KG1 (cell line): ENCODE measurements at regions not wholly inside any gene's neighbourhood (a gene's known extent, or its start where the extent isn't known, plus 50 kb on each side); places are given as distances from the start of the nearest gene placed in this dataset.

ENCODE experiments used
- DNase-seq: peaks from one replicate; lab custom pipeline; 2025; lab: John Stamatoyannopoulos, UW

DNA sequence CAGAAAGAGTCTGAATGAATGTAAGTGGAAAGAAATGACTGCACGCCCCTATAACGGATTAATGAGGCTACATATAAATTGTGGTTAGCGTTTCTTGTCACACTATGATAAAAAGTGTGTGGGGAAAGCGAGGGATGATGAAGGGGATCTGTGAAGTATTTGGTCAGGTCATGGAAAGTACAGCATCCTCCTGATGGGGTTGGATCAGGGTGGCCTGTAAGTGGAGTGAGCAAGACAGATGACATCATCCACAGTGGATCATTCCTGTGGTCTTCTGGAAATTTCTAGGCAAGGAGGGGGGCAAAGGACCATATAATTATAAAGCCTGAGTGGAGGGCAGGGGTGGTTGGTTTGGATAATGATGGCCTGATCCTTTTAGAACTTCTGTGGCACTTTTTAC lies 606.0 kb downstream of the INHBA start:
- no peak for DNase-seq

DNA sequence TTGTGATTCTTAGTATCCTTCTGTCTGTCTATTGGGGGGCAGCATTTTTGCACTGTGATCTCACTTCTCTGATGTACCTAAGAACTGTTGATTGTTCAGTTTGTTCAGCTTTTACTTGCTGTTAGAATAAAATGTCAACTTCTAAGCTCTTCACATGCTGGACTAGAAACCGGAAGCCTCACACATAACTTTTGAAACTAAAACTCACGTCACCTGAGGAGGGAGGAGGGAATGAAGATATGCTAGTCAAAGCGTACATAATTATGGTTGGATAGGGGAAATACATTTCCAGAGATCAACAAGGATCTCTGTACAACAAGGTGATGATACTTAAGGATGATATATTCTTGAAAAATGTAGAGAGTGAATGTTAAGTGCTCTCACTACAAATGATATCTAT lies 609.7 kb downstream of the INHBA start:
- DNase-seq: no peak

DNA sequence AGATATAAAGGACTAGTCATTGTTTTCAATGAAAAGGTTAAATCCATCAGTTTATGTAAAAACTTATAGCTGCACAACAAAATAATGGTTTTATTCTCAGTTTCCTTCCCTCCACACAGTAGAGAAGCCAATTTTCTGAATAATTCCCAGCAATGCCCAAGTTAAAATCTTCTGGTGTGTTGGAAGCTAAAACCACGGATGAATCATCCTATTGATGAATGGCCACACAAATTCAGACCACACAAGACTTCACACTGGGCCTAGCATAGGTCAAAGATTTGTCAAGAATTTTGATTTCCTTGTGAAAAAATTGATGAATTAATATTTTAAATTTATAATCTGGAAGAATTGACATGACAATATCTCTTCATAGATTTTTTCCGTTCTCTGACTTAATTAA lies 617.6 kb downstream of the INHBA start:
- no peak for DNase-seq

DNA sequence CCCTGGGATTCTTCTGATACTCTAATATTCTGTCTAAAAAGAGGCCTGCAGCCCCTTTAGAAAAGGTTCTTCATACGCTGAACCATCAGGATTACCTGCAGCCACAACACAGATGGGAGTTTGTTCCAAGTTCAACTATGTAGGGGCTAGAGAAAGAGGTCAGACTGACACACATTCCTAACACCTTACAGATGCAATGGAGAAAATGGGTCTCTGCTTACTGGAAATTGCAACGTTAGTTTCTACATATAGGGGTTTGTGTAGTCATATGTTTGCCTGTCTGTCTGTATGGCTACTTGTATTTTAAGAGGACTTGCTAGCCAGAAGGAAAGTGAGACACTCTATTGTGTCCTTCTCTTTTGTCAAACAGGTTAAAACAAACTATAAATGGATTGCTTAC lies 618.5 kb downstream of the INHBA start:
- DNase-seq: no peak

DNA sequence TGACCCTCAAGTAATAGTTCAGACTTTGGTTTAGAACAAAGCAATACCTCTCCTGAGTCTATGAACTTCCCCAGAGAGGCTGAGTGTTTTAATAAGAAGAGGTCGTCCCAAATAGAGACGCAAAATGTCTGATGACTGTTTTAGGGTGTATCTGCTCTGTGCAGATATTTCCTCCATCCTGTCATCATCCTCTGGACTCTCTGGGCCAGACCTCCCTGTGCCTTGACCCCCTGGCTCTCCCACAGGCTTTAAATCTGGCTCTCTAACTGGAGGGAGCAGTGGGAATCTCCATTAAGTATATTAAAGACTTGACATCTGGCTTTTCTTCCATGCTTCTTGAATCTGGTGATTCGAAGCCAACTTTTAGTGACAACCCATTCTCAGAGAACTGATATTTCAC lies 633.3 kb downstream of the INHBA start:
- no peak for DNase-seq

DNA sequence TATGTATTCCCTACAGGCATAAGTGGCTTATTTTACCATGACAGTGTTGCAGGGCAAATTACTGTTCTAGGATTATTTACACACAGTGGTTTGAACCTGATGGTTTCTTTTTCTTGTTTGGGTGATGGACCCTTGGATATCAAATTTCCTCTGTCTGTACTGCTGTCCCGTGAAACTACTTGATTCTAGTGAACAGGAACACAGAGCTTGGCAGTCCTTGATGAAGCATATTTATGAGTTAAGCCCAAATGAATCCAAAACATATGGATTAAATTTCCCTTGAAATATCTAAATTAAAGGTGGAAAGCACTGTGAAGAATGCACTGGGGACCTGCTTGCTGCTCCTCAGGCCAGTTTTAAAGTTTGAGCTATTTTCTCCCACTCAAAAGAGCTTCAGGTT lies 635.3 kb downstream of the INHBA start:
- DNase-seq: no peak

DNA sequence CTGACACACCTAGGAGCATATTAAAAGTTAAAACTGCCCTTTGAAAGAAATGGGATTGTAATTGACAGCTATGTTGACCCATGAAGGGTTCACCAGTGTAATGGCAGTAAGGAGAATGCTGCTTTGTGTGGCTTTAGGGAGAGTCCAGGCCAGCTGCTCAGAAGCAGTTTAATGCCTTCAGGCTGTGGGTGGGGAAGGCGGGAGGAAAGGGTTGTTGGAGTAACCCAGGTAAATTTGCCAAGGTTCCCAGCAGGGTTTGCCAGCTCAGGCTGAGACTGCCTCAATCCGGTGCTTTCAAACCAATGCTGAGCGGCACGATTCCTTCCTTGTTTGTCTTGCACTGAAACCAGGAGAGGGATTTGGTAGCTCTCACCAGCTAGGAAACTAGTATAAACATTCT lies 637.2 kb downstream of the INHBA start:
- DNase-seq: no peak

DNA sequence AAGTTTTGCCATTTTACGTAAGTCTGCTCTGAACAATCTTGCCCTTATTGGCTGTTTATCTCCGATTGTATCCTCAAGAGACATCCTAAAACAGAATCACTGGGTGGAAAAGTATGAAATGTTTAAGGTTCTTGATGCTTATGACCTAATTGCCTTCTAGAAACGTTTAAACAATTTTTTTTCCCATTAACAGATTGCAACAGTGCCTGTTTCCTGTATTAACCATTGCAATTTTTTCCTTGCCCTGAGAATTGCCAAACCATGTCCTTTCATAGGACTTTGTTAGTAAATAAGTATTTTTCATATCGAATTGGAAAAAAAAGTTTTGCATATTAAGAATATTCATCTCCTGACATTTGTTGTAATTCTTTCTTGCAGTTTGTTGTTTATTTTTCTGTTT lies 639.8 kb downstream of the INHBA start:
- no peak for DNase-seq

DNA sequence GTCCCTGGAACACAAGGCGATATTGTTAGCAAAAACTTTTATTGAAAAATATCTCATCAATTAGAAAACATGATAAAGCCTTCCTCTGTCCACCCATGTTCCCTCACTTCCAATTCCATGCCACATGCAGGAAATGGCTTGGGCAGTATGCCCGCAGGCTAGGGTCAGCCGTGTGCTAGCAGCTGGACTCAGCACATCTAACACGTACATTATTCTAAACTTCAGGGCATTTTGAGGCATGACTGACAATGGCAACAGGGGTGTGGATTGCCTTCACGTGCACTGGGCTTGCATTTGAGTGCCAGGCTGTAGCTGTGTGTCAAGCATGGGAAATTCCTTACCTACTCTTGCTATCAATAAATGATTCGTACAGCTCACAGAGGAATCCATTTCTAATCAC lies 642.1 kb downstream of the INHBA start:
- no peak for DNase-seq

DNA sequence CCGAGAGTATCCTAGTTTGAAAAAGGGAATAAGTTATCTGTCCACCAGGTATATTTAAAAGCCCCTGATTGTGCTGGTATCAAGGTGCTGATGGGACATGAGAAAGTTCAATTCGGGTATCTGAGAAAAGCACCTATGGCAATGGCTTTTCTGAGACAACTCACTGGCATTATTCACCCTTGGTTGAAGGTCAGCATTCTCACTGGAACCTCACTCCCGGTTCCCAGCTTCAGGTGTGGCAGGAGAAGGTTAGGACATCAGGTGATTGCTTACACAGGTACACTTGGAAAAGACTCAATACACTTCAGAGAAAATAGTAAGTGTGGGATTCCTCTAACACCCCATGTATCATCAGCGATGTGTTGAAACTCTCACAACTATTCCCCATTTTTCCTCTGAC lies 643.1 kb downstream of the INHBA start:
- DNase-seq: no peak

DNA sequence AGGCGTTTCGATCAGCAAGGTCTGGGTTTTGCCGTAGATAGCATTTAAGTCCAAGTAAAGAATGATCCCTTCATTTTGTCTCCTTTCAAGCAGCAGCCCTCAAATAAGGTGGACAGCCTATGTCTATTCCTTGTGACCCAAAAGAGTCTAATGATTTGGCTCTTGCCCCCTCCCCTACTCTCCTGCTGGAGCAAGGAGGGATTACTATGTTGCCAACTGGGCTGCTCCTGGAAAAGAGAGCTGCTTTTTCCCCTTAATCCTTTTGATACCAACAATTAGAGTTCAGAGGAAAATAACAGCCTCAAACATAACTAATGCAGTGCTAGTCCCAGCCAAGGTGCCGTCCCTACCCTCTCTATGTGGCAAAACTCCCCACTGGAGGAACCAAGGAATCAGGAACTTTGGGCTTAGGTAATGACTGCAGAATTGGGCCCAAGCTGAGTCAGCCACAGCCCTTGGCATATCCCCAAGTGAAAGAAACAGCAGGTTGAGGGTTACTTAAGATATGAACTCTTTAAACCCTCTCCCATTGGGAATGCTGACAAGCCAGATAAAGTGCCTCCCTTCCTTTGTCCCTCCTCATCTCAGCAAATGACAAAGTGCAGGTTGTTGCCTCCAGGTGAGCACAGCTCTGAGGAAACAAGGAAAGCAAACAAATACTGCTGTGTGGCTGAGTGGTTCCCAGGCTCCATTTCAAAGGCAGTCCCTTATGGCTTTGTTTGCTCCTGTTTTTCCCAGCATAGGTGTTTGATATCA lies 643.7 kb downstream of the INHBA start:
- no peak for DNase-seq

DNA sequence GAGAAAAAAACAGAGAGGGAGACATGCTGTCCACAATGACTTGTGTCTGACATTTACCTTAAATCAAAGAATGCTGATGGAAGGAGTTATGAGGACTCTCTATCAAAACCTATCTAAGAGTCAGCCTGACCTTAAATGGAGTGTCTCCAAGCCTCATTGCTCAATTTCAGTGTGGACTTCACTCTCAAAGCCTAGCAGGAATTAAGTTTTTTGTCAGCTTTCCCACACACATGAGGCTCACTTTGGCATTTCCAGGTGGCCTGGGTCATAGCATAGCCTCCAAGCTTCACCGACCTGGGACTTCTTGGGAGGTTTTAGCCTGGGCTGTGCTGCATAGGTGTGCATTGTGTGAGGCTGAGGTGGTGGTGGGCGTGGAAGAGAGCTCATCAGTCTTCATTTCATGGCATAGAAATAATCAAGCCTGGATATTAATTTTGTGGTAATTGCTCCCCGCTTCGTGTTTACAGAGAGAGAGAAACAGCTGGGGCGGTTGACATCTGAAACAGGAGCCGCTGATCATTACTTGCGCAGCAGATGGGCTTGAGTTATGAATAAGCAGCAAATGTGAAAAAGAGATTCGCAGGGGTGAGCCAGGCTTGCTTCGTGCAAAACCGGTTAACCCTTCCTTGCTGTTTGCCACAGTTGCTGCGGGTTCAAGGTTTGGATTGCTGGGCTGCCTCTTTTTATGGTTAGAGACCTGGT lies 647.8 kb downstream of the INHBA start:
- DNase-seq: no peak

DNA sequence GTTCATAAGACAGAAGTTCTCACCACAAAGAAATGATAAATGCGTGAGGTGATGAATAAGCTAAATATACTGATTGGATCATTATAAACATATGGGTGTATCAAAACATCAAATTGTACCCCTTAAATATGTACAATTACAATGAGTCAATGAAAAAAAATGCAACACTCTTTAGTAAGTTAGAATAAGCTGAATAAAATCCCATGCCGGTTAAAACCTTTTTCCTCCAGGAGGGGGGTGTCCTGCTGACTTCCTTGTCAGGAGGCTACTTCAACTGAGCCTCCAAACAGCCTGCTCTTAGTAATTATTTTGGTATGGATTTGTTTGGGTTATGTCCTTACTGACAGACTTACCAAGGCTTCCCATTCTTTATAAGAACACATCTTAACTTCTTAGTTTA lies 649.1 kb downstream of the INHBA start:
- no peak for DNase-seq

DNA sequence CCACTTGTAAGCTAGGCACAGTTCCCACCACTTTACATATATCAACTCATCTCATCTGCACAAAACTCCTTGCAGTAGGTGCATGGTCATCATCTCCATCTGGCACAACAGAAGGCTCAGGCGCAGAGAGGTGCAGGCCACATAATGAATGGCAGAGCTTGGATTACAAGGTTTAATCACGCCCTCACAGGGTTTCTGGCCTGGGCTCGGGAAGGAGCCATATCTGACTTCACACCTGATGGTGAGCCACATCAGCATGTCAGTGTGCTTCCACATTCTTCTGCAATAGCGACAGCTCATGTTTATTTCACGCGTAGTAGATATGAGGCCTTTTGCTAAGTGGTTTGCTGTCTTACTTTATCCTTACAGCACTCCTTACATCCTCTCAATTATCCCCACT lies 650.2 kb downstream of the INHBA start:
- no peak for DNase-seq

DNA sequence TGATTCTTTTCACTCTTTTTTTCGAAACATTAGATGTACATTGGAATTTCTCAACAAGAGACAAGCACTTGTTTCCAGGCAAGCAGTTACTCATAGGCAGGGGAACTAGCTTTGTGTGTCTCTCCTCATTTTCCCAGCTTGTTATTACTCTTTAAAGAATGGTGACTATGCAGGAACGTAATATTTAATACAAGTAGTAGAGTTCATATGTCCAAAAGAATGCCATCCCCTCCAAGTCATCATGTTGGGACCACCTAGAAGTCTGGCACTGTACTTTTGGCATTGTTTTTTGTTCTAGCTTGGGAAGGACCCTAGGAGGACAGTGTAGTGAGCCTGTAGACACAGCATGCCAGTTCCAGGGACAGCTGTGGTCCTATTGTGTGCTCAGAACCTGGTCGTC lies 650.7 kb downstream of the INHBA start:
- no peak for DNase-seq

DNA sequence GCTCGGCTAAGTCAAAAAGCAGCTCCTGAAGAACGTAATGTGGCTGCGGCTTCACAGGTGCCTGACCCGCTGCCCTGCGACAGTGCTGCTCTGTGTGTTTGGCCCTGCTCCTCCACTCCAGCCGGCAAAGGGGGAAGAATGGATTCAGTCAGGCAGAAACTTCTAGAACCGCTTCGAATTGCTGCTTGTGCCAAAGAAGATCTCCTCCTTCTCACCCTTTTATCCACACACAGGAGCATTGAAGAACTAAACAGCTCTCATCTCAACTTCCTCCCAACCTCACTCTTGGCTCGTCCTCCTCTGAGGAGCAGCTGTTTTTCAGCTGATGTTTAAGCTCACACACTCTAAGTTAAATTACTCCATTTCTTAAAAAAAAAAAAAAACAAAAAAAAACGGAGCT lies 651.4 kb downstream of the INHBA start:
- DNase-seq: no peak

DNA sequence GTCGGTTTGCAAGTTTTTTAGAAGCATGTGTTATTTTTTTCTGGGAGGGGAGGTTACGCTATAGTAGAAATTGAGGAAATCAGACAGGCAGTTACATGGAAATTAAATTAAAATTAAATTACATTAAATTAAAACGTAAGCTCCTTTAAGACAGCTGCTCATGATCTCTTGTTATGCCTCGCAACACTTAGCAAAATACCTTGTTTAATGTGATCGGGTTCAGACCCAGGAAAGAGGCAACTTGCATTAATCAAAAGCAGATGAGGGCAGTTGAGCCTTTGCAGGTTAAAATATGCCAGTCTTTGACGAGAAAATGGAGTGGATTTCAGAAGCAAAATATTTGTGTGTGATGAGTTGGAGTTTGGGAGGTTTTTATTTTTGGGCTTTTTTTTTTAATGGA lies 651.8 kb downstream of the INHBA start:
- no peak for DNase-seq

DNA sequence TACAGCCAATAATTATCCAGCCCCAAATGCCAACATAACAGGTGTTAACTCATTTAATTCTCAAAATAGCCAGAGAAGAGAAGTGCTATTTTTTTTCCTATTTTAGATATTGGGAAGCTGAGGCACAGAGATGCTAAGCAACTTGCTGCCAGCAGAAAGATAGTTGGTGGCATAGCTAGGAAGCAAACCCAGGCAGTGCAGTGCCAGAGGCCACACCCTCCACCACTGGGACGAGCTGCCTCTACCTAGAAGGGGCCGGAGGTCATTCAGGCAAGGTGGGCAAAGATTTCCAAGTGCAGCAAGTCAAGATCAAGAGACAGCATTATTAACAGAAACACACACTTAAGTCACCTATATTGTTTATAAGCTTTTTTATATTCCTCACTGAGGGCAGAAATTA lies 654.1 kb downstream of the INHBA start:
- DNase-seq: no peak

DNA sequence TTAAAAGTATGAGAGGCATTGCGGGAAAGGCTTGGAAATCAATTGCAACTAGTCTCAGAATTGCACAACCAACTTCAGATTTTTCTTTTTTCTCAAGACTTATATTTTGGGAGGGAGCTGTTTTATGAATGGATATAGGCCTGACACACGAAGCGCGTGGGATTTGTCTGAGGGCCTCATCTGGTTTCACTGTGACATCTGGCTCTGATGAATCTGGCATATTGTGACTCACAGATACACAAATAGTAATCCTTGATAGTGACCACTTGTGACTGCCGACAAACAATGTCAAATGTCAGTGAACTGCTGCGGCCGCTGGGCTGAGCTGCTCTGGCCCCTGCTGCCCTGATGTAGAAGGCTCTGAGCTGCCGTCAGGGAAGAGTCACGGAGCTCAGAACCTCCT lies 655.1 kb downstream of the INHBA start:
- DNase-seq: no peak

DNA sequence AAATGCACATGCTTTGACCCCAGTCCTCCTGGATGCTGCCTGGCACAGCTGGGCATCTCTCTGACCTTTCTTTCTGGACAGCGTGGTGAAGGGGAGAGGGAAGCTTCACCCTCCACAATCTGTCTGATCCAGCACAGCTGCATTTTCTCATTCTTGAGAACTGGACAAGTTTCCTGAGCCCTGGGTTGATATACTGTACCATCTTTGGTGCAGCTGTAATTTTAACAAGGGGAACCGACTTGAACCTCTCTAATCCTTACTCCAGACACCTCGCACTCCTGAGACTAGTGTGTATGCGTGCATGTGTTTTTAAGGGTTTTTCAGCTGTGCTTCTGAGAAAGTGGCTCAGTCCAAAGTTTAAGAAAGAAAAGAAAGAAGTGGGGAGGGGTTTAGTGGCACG lies 655.7 kb downstream of the INHBA start:
- DNase-seq: no peak

DNA sequence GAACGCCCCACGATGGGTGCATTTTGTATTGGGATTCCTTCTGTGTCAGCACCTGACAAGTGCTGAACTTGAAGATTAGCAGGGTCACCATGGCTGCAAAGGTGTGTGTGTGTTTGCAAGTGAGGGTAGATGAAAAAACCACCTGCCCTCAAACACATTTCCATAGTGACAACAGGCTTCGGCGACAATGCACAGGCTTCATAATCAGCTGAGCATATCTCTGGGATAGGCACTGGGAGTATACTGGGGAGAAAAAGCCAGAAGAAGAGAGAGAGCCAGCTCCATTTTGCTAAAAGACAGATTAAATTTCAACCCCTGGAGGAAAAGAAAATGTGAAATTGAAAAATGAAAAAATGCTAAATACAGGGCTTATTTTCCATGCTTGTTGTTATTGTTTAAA lies 656.1 kb downstream of the INHBA start:
- no peak for DNase-seq

DNA sequence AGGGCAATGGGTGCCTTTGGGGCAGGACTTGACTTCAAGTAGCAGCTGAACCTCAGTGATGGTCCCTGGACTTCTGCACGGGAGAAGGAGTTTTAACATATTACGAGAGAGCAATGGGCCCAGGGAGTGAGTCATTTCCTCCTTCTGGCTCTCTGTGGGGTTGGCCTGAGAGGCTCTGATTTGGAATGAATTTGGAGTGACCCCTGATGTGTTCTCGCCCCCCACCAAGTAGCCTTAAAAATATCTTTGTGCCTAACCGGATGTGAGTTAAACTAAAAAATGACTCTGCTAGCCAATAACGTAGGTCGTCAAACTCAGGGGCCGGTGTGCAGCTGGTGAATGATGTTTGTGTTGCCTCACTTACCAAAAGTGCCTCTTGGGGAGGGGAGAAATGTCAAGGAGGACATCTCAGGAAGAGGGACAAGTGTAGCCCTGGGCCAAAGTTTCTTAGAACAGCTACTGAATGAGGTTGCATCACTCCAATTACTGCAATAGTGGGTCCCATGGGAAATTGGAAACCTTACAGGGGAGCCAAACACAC lies 656.6 kb downstream of the INHBA start:
- no peak for DNase-seq

DNA sequence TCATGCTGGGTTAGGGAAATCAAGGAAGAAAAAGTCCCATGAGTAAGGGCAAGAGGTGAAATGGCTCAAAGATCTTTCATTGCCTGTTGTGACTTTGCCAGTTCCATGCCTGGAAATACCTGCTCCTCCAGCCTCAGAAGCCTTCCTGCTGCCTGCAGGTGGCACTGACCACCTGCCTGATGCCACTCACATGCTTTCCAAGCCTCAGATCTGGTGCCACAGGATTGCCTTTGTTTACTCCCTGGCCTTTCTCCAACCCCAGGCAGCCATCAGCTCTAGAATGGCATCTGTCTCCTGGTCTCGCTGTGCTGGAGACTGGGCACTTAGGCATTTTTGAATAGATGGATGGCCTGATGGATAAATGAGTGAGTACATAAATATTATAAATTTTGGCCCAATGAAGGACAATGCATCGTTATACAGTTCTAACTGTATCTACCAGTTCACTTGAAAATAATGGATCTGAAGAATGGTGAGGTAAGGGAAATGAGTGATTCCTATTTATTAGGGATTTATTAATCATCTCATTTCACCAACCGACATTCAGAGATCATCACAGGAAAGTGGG lies 657.2 kb downstream of the INHBA start:
- DNase-seq: no peak
